NT2/D1 (cell line): ENCODE measurements at regions not wholly inside any gene's neighbourhood (a gene's known extent, or its start where the extent isn't known, plus 50 kb on each side); places are given as distances from the start of the nearest gene placed in this dataset.

ENCODE experiments used
- SUZ12 ChIP-seq: IDR thresholded peaks from 2 replicates; pipeline ENCODE4 v1.6.1; 2011; ENCODE audit not compliant: insufficient read length, insufficient read depth; ENCODE audit errors: extremely low read depth
- YY1 ChIP-seq: IDR thresholded peaks from 2 replicates; pipeline ENCODE4 v1.6.1; 2011; ENCODE audit not compliant: insufficient read length, insufficient read depth

DNA sequence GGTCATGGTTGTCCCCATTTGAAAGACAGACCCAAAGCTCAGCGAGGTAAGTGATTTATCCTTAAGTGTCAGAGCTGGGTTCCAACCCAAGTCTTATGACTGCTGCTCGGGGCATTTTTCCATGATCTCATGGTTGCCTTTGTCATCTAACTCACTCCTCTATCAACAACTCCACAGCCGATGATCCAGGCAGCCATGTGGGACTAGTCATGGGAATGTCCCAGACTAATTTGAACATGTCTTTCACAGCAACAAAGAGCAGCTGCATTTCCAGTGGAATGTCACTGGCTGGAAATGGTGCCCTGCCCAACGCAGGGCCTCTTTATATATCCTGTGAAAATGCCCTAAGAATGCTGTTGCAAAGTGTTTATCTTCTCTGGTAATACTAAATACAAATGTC lies 284.8 kb upstream of the PPARGC1A start:
- no peak for TF ChIP-seq YY1
- TF ChIP-seq SUZ12: no peak
